ENCODE measurements at regions not wholly inside any gene's neighbourhood (a gene's known extent, or its start where the extent isn't known, plus 50 kb on each side); places are given as distances from the start of the nearest gene placed in this dataset.

GRCh38 chr3:21056293-21056692 is 694.7 kb downstream of the ZNF385D start:
- H3K27ac ChIP-seq, result no peak overlapping the region
- ChIA-PET POLR2A (ENCODE audit: low non-redundant PET) (no interaction called here), CTCF (no interaction called here)
- DNase-seq (ENCODE audit: low spot score), result no peak
- TF ChIP-seq CTCF (conservative IDR thresholded peaks at IDR 0.05; ENCODE audit: low read depth), result no peak

GRCh38 chr3:21055015-21055414 is 696.0 kb downstream of the ZNF385D start:
- H3K27ac ChIP-seq, result no peak overlapping the region
- no peak for DNase-seq (ENCODE audit: low spot score)
- ChIA-PET CTCF (interaction anchor here (0.7 kb wide), 1 partner anchor 67 kb away, joined by 3 read pairs; no protein-coding TSS in a partner anchor), POLR2A (ENCODE audit: low non-redundant PET) (no interaction called here)
- TF ChIP-seq CTCF (conservative IDR thresholded peaks at IDR 0.05; ENCODE audit: low read depth), result no peak

- POLR2A ChIA-PET (ENCODE audit: low non-redundant PET), result no interaction called here
- CTCF ChIA-PET, result no interaction called here
- no peak for DNase-seq (ENCODE audit: low spot score)
- H3K27ac ChIP-seq, result no peak overlapping the region
- no peak for TF ChIP-seq CTCF (conservative IDR thresholded peaks at IDR 0.05; ENCODE audit: low read depth)
These were observed 696.9 kb downstream of the ZNF385D start for GRCh38 chr3:21054064-21054463.

GRCh38 chr3:21049334-21050062 is 701.5 kb downstream of the ZNF385D start:
- no peak for DNase-seq (ENCODE audit: low spot score)
- H3K27ac ChIP-seq, result no peak overlapping the region
- no peak for TF ChIP-seq CTCF (conservative IDR thresholded peaks at IDR 0.05; ENCODE audit: low read depth)
- ChIA-PET POLR2A (ENCODE audit: low non-redundant PET) (no interaction called here), CTCF (no interaction called here)

GRCh38 chr3:21043139-21043538 is 707.9 kb downstream of the ZNF385D start:
- no peak for DNase-seq (ENCODE audit: low spot score)

GRCh38 chr3:21042184-21042583 is 708.8 kb downstream of the ZNF385D start:
- ChIA-PET POLR2A (ENCODE audit: low non-redundant PET) (no interaction called here), CTCF (no interaction called here)
- TF ChIP-seq CTCF (conservative IDR thresholded peaks at IDR 0.05; ENCODE audit: low read depth), result no peak
- H3K27ac ChIP-seq, result no peak overlapping the region
- no peak for DNase-seq (ENCODE audit: low spot score)

More at GRCh38 chr3:21043139-21043538, 707.9 kb downstream of the ZNF385D start:
- POLR2A ChIA-PET (ENCODE audit: low non-redundant PET), result no interaction called here
- no peak overlapping the region for H3K27ac ChIP-seq
- TF ChIP-seq CTCF (conservative IDR thresholded peaks at IDR 0.05; ENCODE audit: low read depth), result no peak
- CTCF ChIA-PET, result no interaction called here
